ENCODE measurements at regions not wholly inside any gene's neighbourhood (a gene's known extent, or its start where the extent isn't known, plus 50 kb on each side); places are given as distances from the start of the nearest gene placed in this dataset.

GRCh38 chr15:38740206-38740605 lies 175.6 kb upstream of the RASGRP1 start:
- TF ChIP-seq, protein P1, sequence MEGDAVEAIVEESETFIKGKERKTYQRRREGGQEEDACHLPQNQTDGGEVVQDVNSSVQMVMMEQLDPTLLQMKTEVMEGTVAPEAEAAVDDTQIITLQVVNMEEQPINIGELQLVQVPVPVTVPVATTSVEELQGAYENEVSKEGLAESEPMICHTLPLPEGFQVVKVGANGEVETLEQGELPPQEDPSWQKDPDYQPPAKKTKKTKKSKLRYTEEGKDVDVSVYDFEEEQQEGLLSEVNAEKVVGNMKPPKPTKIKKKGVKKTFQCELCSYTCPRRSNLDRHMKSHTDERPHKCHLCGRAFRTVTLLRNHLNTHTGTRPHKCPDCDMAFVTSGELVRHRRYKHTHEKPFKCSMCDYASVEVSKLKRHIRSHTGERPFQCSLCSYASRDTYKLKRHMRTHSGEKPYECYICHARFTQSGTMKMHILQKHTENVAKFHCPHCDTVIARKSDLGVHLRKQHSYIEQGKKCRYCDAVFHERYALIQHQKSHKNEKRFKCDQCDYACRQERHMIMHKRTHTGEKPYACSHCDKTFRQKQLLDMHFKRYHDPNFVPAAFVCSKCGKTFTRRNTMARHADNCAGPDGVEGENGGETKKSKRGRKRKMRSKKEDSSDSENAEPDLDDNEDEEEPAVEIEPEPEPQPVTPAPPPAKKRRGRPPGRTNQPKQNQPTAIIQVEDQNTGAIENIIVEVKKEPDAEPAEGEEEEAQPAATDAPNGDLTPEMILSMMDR (IDR thresholded peaks at IDR 0.05 in 4 of 5, conservative IDR thresholded peaks at IDR 0.05 in 1 of 5), result no peak
- no peak for TF ChIP-seq POLR2A (IDR thresholded peaks at IDR 0.05)
